Erythroblast (primary cell): ENCODE measurements at regions not wholly inside any gene's neighbourhood (a gene's known extent, or its start where the extent isn't known, plus 50 kb on each side); places are given as distances from the start of the nearest gene placed in this dataset.

Experiments used
- GATA1 ChIP-seq: IDR thresholded peaks from 2 replicates; pipeline ENCODE4 v1.6.1; 2011; ENCODE audit warnings: low read depth, mild to moderate bottlenecking, control low read depth, low read length, moderate library complexity
- POLR2A ChIP-seq: IDR thresholded peaks from 2 replicates; pipeline ENCODE4 v1.6.1; 2011; ENCODE audit warnings: mild to moderate bottlenecking, low read length

DNA sequence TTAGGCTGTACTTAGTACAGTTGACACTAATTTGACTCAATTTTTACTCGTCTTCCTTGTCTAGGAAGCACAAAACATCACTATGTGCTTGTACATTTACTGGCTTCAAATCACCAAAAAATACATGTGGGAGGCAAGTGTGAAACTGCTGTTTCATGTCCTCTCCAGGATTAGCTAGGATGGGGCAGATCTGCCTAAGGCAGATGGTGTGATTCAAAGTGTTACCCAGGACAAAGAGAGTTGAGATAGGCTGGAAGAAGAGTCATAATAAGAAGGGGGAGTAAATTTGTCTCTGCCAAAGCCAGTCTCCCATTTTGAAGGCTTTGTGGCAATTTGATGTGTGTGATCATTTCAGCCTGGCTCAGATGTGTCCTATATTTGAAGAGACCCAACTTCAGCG, 821.6 kb upstream of the ZEB2 start:
- no peak for TF ChIP-seq POLR2A
- TF ChIP-seq GATA1 = no peak
